ENCODE measurements at regions not wholly inside any gene's neighbourhood (a gene's known extent, or its start where the extent isn't known, plus 50 kb on each side); places are given as distances from the start of the nearest gene placed in this dataset.

DNA sequence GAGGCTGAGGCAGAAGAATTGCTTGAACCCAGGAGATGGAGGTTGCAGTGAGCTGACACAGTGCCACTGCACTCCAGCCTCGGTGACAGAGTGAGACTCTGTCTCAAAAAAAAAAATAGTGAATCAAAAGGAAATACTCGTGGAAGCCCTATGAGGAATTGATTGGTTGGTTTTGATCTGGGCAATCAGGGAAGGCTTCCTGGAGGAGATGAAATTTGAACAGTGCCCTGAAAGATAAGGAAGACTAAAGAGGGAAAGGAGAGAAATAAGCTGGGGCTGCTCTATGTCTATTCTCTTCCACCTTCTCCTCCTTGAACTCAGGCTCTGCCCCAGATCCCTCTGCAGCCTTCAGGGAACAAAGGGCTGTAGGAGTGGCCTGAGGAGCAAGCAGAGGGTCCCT lies 54.1 kb downstream of the IRF2BPL start:
- Histone ChIP-seq H3K27ac (ENCODE audit: low read depth, low read length) (no peak overlapping the region), H3K9ac (ENCODE audit: low read length) (no peak overlapping the region), H3K27me3 (ENCODE audit: control insufficient read depth, insufficient read depth, low read length) (no peaks in the 10 kb centered on the region), H3K4me1 (ENCODE audit: control insufficient read depth, insufficient read depth, low read length) (no peaks in the 10 kb centered on the region), H3K4me3 (ENCODE audit: low read length) (no peak overlapping the region), H3K36me3 (ENCODE audit: control insufficient read depth, insufficient read depth, low read length) (no peaks in the 10 kb centered on the region)

DNA sequence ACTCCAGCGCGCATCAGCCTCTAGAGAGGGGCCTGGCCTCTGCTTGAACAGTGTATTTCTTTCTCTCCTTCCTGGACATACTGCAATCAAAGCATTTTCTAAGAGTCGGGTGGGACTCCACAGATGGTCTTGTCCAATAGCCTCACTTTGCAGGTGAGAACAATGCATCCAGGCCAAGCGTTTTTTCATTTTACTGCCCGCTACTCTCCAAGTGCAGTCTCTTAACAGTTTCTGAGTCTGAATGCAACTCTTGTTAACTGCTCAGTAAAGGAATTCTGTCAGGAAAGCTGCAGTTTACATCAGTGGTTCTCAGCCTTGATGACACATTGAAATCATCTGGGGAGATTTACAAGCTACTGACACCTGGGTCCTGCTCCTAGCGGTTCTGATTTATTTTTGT lies 57.0 kb downstream of the IRF2BPL start:
- no peak overlapping the region for H3K9ac ChIP-seq (ENCODE audit: low read length)
- H3K4me3 ChIP-seq (ENCODE audit: low read length), result no peak overlapping the region
- no peaks in the 10 kb centered on the region for H3K36me3 ChIP-seq (ENCODE audit: control insufficient read depth, insufficient read depth, low read length)
- H3K27ac ChIP-seq (ENCODE audit: low read depth, low read length), result no peak overlapping the region
- no peaks in the 10 kb centered on the region for H3K4me1 ChIP-seq (ENCODE audit: control insufficient read depth, insufficient read depth, low read length)
- H3K27me3 ChIP-seq (ENCODE audit: control insufficient read depth, insufficient read depth, low read length), result no peaks in the 10 kb centered on the region

DNA sequence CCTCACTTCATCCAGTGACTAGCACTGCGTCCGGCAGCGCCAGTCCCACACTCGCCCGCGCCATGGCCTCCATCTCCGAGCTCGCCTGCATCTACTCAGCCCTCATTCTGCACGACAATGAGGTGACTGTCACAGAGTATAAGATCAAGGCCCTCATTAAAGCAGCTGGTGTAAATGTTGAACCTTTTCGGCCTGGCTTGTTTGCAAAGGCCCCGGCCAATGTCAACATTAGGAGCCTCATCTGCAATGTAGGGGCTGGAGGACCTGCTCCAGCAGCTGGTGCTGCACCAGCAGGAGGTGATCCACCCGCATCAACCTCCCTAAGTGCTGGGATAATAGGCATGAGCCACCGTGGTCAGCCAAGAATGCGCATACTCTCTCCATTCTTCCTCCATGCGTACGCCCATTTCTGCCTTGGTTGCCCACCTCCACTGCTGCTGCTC lies 59.9 kb downstream of the IRF2BPL start:
- no peaks in the 10 kb centered on the region for H3K27me3 ChIP-seq (ENCODE audit: control insufficient read depth, insufficient read depth, low read length)
- no peaks in the 10 kb centered on the region for H3K4me1 ChIP-seq (ENCODE audit: control insufficient read depth, insufficient read depth, low read length)
- no peak overlapping the region for H3K9ac ChIP-seq (ENCODE audit: low read length)
- no peak overlapping the region for H3K4me3 ChIP-seq (ENCODE audit: low read length)
- H3K27ac ChIP-seq (ENCODE audit: low read depth, low read length), result no peak overlapping the region
- H3K36me3 ChIP-seq (ENCODE audit: control insufficient read depth, insufficient read depth, low read length), result no peaks in the 10 kb centered on the region

DNA sequence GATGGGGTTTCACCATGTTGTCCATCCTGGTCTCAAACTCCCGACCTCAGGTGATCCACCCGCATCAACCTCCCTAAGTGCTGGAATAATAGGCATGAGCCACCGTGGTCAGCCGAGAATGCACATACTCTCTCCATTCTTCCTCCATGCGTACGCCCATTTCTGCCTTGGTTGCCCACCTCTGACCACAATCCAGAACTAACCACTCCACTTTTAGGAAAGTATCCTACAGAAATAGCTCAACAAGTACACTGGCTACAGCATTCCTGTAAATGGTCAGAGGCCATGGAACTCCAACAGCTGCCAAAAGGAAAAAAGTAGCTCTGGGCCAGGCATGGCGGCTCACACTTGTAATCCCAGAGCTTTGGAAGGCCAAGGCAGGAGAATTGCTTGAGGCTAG lies 60.7 kb downstream of the IRF2BPL start:
- H3K27me3 ChIP-seq (ENCODE audit: control insufficient read depth, insufficient read depth, low read length), result no peaks in the 10 kb centered on the region
- H3K4me3 ChIP-seq (ENCODE audit: low read length), result no peak overlapping the region
- no peaks in the 10 kb centered on the region for H3K36me3 ChIP-seq (ENCODE audit: control insufficient read depth, insufficient read depth, low read length)
- H3K9ac ChIP-seq (ENCODE audit: low read length), result no peak overlapping the region
- H3K27ac ChIP-seq (ENCODE audit: low read depth, low read length), result no peak overlapping the region
- no peaks in the 10 kb centered on the region for H3K4me1 ChIP-seq (ENCODE audit: control insufficient read depth, insufficient read depth, low read length)

DNA sequence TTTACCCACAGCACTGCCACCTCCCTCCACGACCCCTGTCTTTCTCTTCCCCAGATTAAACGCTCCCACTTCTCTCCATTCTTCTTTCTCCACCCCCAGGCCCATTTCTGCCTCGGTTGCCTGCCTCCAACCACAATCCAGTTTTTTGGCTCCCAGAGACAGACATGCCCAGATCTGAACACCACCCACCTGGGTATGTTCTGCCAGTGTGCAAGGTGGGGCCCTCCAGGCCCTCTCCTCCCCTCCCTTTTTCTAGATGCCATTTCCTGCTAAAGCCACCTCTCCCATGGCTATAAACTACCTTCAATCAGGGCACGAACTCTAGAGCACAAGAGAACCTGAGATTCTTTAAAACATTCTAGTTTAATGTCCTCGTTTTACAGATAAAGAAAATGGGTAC lies 63.3 kb downstream of the IRF2BPL start:
- Histone ChIP-seq H3K9ac (ENCODE audit: low read length) (no peak overlapping the region), H3K4me1 (ENCODE audit: control insufficient read depth, insufficient read depth, low read length) (peaks cover 7% of the 10 kb centered on the region), H3K27ac (ENCODE audit: low read depth, low read length) (no peak overlapping the region), H3K27me3 (ENCODE audit: control insufficient read depth, insufficient read depth, low read length) (no peaks in the 10 kb centered on the region), H3K4me3 (ENCODE audit: low read length) (no peak overlapping the region), H3K36me3 (ENCODE audit: control insufficient read depth, insufficient read depth, low read length) (no peaks in the 10 kb centered on the region)

DNA sequence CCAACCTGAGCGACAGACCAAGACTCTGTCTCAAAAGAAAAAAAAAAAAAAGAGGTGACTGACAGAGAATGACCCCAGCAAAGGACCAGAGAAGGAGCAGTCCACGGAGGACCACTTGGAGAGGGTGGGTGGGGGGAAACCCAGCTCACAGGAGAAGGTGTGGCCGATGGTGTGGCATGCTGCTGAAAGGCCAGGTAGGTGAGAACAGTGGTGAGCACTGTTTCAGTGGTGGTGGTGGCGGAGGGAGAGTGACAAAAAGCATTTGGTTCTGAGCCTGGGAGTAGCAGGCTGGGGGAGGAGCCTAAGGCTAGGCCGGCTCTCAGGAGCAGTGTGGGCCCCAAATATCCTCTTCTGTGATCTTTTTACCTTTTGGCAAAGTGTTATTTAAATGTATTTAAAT lies 63.8 kb downstream of the IRF2BPL start:
- H3K4me1 ChIP-seq (ENCODE audit: control insufficient read depth, insufficient read depth, low read length), result peaks cover 7% of the 10 kb centered on the region

DNA sequence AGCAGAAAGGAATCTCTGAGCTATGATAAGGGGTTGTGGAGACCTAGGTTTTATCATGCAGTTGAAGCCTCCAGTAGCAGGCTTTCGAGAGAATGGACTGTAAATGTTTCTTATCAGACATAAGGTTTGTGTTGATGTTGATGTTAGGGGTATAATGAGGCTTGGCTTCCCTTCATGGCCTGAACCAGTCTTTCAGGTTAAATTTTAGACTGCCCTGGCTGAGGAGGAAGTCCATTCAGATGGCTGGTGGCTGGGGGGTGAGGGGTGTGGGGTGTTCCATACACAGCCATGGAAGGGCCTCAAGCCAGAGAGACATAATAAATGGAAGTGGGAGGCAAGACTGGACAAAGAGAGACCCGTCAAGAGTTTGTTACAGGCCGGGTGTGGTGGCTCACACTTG lies 65.1 kb downstream of the IRF2BPL start:
- H3K4me1 ChIP-seq (ENCODE audit: control insufficient read depth, insufficient read depth, low read length), result peaks cover 19% of the 10 kb centered on the region

More for the DNA sequence above, 63.8 kb downstream of the IRF2BPL start:
- Histone ChIP-seq H3K27me3 (ENCODE audit: control insufficient read depth, insufficient read depth, low read length) (no peaks in the 10 kb centered on the region), H3K4me3 (ENCODE audit: low read length) (no peak overlapping the region), H3K9ac (ENCODE audit: low read length) (no peak overlapping the region), H3K27ac (ENCODE audit: low read depth, low read length) (no peak overlapping the region), H3K36me3 (ENCODE audit: control insufficient read depth, insufficient read depth, low read length) (no peaks in the 10 kb centered on the region)

DNA sequence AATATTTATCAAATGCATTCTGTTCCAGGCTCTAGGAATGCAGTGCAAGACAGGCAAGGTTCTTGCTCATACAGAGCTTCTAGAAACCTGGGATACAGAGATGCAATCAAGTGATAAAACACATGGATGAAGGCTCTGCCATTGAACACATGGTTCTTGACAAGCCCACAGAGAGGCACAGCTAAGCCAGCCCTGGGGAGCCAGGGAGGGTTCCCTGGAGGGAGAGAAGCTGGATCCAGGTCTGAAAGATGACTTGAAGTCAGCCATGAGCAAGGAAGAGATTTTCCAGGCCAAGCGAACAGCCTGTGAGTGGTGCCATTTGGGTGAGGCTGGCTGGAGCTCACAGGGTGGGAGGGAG lies 66.2 kb downstream of the IRF2BPL start:
- Histone ChIP-seq H3K36me3 (ENCODE audit: control insufficient read depth, insufficient read depth, low read length) (no peaks in the 10 kb centered on the region), H3K4me3 (ENCODE audit: low read length) (peak overlapping the region; percentile 23), H3K9ac (ENCODE audit: low read length) (peak overlapping the region; percentile 16), H3K27ac (ENCODE audit: low read depth, low read length) (peak overlapping the region; percentile 79), H3K4me1 (ENCODE audit: control insufficient read depth, insufficient read depth, low read length) (peaks cover 28% of the 10 kb centered on the region), H3K27me3 (ENCODE audit: control insufficient read depth, insufficient read depth, low read length) (no peaks in the 10 kb centered on the region)

More for the DNA sequence above, 65.1 kb downstream of the IRF2BPL start:
- Histone ChIP-seq H3K27me3 (ENCODE audit: control insufficient read depth, insufficient read depth, low read length) (no peaks in the 10 kb centered on the region), H3K9ac (ENCODE audit: low read length) (no peak overlapping the region), H3K27ac (ENCODE audit: low read depth, low read length) (no peak overlapping the region), H3K4me3 (ENCODE audit: low read length) (no peak overlapping the region), H3K36me3 (ENCODE audit: control insufficient read depth, insufficient read depth, low read length) (no peaks in the 10 kb centered on the region)

DNA sequence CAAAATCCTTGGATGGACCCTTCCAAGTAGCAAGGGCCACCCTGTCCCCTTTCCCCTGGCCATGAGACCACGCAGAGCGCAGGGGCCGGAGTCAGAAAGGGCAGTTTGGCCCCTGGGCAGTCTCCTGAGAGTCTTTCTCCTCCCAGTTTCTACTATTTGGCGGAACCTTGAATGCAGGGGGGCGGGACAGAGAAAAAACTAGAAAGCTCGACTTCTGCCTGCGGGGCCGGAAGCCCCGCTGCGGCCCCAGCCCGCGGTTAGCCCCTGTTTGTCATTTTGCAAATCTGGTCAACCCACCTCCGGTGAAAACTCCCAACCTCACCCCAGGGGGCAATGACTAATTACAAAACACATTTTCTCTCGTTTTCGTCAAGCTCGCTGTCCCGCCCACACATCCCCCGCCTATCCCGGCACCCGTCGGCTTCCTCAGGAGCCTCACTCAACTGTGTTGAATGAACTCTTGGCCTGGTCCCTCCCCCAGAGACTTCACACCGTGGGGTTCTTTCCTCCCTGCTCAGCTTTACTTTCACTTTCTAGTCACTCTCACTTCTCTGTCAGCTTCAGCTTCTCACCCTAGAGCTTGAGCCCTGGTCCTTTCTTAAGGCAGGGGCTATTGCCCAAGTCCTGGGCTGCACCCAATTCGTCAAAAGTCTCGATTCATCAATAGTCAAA lies 66.7 kb downstream of the IRF2BPL start:
- H3K27ac ChIP-seq (ENCODE audit: low read depth, low read length), result peak overlapping the region; percentile 79
- no peaks in the 10 kb centered on the region for H3K36me3 ChIP-seq (ENCODE audit: control insufficient read depth, insufficient read depth, low read length)
- H3K27me3 ChIP-seq (ENCODE audit: control insufficient read depth, insufficient read depth, low read length), result no peaks in the 10 kb centered on the region
- peak overlapping the region; percentile 16 for H3K9ac ChIP-seq (ENCODE audit: low read length)
- peaks cover 31% of the 10 kb centered on the region for H3K4me1 ChIP-seq (ENCODE audit: control insufficient read depth, insufficient read depth, low read length)
- peak overlapping the region; percentile 23 for H3K4me3 ChIP-seq (ENCODE audit: low read length)

DNA sequence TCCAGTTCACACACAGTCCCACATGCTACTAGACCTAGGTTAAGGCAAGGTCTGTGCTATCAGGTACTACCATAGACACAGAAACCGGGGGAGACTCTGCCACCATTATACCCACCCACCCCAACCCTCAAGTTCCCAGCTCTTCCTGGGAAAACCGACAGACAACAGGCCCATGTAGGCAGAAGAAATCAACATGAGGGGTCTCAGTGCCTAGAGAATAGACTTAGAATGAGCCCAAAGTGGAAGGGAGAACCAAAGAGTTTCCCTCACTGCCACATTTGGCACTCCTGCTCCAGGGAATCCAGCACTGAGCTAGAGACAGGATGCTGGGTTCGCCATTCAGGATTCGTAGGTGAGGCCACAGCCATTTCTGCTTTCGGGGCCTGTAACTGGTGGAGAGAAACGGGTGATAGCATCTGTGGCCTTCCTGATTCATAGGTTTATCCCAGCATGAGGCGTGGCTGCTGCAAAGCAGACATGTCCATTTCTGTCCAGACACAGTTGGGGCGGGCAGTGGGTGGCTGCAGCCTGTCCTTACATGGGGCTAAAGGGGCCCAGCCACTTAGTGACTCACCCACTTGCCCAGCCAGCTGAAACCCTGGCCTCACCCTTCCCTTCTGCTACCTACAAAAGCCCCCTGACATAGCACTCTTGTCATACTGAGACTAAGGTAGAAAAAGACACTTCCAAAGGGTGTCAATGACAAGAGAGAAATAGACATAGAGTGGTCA lies 69.4 kb downstream of the IRF2BPL start:
- Histone ChIP-seq H3K27ac (ENCODE audit: low read depth, low read length) (peak overlapping the region; percentile 95), H3K9ac (ENCODE audit: low read length) (no peak overlapping the region), H3K36me3 (ENCODE audit: control insufficient read depth, insufficient read depth, low read length) (no peaks in the 10 kb centered on the region), H3K27me3 (ENCODE audit: control insufficient read depth, insufficient read depth, low read length) (no peaks in the 10 kb centered on the region), H3K4me3 (ENCODE audit: low read length) (no peak overlapping the region), H3K4me1 (ENCODE audit: control insufficient read depth, insufficient read depth, low read length) (peaks cover 47% of the 10 kb centered on the region)

DNA sequence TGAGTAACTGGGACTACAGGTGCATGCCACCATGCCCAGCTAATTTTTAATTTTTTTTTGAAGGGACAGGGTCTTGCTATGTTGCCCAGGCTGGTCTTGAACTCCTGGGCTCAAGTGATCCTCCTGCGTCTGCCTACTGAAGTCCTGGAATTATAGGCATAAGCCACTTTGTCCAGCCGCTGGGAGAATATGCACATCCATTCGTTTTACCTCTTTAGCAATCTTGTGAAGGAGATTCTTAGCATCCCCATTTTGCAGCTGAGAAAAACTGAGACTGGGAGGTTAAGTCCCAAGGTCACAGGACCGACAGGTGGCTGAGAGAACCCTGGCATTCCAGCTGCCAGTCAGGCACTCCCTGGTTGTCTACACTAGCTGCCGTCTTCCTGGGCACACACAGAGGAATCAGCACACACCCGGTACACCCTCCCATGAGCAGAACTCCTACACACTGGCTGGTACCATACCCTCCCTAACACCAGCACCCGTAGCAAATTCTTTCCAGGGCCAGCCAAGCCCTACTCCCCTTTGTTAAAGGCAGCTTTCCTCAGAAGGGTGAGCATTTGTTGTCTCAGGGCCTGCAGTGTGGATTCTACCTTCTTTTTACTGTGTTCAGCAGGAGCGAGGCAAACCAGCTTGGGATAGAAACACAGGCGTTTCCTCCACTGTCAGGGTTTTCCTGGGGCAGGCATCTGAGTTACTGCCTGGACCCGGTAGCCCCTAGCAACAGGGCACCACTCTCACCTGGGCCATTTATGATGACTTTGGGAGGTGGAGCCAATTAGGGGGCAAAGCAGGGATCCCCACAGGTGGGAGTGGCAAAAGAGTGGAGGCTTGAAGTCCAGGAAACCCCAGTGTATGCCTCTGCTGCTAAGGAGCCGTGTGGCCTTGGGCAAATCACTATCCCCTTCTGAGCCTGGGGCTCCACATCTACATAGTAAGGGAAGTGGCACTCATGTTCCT lies 70.2 kb downstream of the IRF2BPL start:
- no peak overlapping the region for H3K9ac ChIP-seq (ENCODE audit: low read length)
- H3K4me3 ChIP-seq (ENCODE audit: low read length), result no peak overlapping the region
- H3K27me3 ChIP-seq (ENCODE audit: control insufficient read depth, insufficient read depth, low read length), result no peaks in the 10 kb centered on the region
- H3K36me3 ChIP-seq (ENCODE audit: control insufficient read depth, insufficient read depth, low read length), result no peaks in the 10 kb centered on the region
- H3K4me1 ChIP-seq (ENCODE audit: control insufficient read depth, insufficient read depth, low read length), result peaks cover 54% of the 10 kb centered on the region
- H3K27ac ChIP-seq (ENCODE audit: low read depth, low read length), result peak overlapping the region; percentile 95

DNA sequence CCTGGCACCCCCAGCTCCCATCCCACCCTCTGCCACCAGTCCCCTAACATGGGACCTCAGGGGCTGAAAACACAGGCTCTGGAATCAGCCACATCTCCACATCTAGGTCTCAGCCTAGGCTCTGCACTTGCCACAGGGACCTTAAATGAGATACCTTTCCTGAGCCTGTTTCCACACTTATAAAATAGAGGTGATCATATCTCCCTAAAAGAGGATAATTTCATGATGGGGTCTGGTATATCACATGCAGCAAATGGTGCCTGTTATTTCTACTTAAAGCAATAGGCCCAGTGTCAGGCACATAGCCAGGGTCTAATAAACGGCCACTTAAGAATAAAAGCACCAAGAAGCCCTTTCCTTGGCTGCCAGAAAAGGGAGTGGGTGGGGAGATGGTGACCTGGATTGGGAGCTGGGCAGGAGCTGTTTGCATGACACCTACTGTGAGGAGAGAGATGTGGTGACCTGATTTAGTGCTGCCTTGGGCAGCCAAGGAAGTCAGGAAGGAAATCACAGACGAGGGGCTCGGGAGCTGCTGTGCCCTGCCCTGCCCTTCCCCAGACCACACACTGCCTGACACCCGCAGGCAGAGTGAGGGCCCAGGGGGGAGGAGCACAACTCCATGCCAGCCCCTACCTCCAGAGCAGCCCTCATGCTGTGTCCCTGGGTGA lies 71.2 kb downstream of the IRF2BPL start:
- H3K9ac ChIP-seq (ENCODE audit: low read length), result no peak overlapping the region
- H3K4me3 ChIP-seq (ENCODE audit: low read length), result peak overlapping the region; percentile 15
- peaks cover 55% of the 10 kb centered on the region for H3K4me1 ChIP-seq (ENCODE audit: control insufficient read depth, insufficient read depth, low read length)
- peak overlapping the region; percentile 95 for H3K27ac ChIP-seq (ENCODE audit: low read depth, low read length)
- no peaks in the 10 kb centered on the region for H3K36me3 ChIP-seq (ENCODE audit: control insufficient read depth, insufficient read depth, low read length)
- no peaks in the 10 kb centered on the region for H3K27me3 ChIP-seq (ENCODE audit: control insufficient read depth, insufficient read depth, low read length)

All from rectal smooth muscle tissue (tissue), 1 donor.